ENCODE measurements at regions not wholly inside any gene's neighbourhood (a gene's known extent, or its start where the extent isn't known, plus 50 kb on each side); places are given as distances from the start of the nearest gene placed in this dataset.

- Histone ChIP-seq H4K12ac (ENCODE audit: low read depth, low read length) (no peak overlapping the region), H2AK5ac (ENCODE audit: low read length) (no peak overlapping the region), H3K18ac (ENCODE audit: low read length) (no peak overlapping the region), H3K4ac (ENCODE audit: low read depth, low read length) (no peak overlapping the region), H2BK120ac (ENCODE audit: insufficient read depth, low read length, poor library complexity) (no peak overlapping the region), H3K36me3 (ENCODE audit: control insufficient read depth in 1 of 2, insufficient read depth in 2 of 2, low read length in 2 of 2) (no peaks in the 10 kb centered on the region), H3K9ac (ENCODE audit: low read length) (no peak overlapping the region), H3K4me3 (ENCODE audit: low read depth, low read length) (no peak overlapping the region), H3K27ac (ENCODE audit: low read depth, low read length) (no peak overlapping the region), H3K4me1 (ENCODE audit: control insufficient read depth in 1 of 2, insufficient read depth in 2 of 2, low read length in 2 of 2) (no peaks in the 10 kb centered on the region), H3K14ac (ENCODE audit: low read length) (no peak overlapping the region), H2BK5ac (ENCODE audit: low read depth, low read length, poor library complexity) (no peak overlapping the region), H3K27me3 (ENCODE audit: insufficient read depth, low read length) (no peaks in the 10 kb centered on the region), H3K79me2 (ENCODE audit: control insufficient read depth, insufficient read depth, low read length, poor library complexity) (no peaks in the 10 kb centered on the region), H3K23ac (ENCODE audit: low read length) (no peak overlapping the region), H2AFZ (ENCODE audit: insufficient read depth, low read length, poor library complexity) (no peak overlapping the region), H2BK12ac (ENCODE audit: low read length) (no peak overlapping the region), H3K9me3 (ENCODE audit: insufficient read depth, low read depth, low read length) (no peaks in the 10 kb centered on the region), H4K91ac (ENCODE audit: low read depth, low read length) (no peak overlapping the region), H4K8ac (ENCODE audit: low read depth, low read length) (no peak overlapping the region), H3K79me1 (ENCODE audit: low read length) (no peaks in the 10 kb centered on the region), H3K4me2 (ENCODE audit: low read length) (no peak overlapping the region)
- no CpG with 5 or more reads among the region's 4 CpGs for whole genome bisulfite sequencing (ENCODE audit: extremely low coverage, insufficient coverage, insufficient read length)
- no peak for DNase-seq
Measured at GRCh38 chr9:28004900-28005299, 431.6 kb upstream of the C9orf72 start.

GRCh38 chr9:28005779-28006178 lies 432.5 kb upstream of the C9orf72 start:
- WGBS (ENCODE audit: extremely low coverage, insufficient coverage, insufficient read length): no CpG with 5 or more reads among the region's 1 CpG
- Histone ChIP-seq H4K8ac (ENCODE audit: low read depth, low read length) (no peak overlapping the region), H3K4me3 (ENCODE audit: low read depth, low read length) (no peak overlapping the region)

GRCh38 chr9:28007097-28007817 lies 434.0 kb upstream of the C9orf72 start:
- Histone ChIP-seq H3K4ac (ENCODE audit: low read depth, low read length) (no peak overlapping the region), H3K9me3 (ENCODE audit: insufficient read depth, low read depth, low read length) (no peaks in the 10 kb centered on the region), H3K36me3 (ENCODE audit: control insufficient read depth in 1 of 2, insufficient read depth in 2 of 2, low read length in 2 of 2) (no peaks in the 10 kb centered on the region), H3K79me2 (ENCODE audit: control insufficient read depth, insufficient read depth, low read length, poor library complexity) (no peaks in the 10 kb centered on the region), H3K27ac (ENCODE audit: low read depth, low read length) (no peak overlapping the region), H2BK12ac (ENCODE audit: low read length) (no peak overlapping the region), H3K4me2 (ENCODE audit: low read length) (no peak overlapping the region), H3K4me1 (ENCODE audit: control insufficient read depth in 1 of 2, insufficient read depth in 2 of 2, low read length in 2 of 2) (no peaks in the 10 kb centered on the region), H3K9ac (ENCODE audit: low read length) (no peak overlapping the region), H3K14ac (ENCODE audit: low read length) (no peak overlapping the region), H2BK120ac (ENCODE audit: insufficient read depth, low read length, poor library complexity) (no peak overlapping the region), H2AK5ac (ENCODE audit: low read length) (no peak overlapping the region), H3K4me3 (ENCODE audit: low read depth, low read length) (no peak overlapping the region), H3K18ac (ENCODE audit: low read length) (no peak overlapping the region), H2AFZ (ENCODE audit: insufficient read depth, low read length, poor library complexity) (no peak overlapping the region), H4K91ac (ENCODE audit: low read depth, low read length) (no peak overlapping the region), H3K27me3 (ENCODE audit: insufficient read depth, low read length) (no peaks in the 10 kb centered on the region), H3K23ac (ENCODE audit: low read length) (no peak overlapping the region), H2BK5ac (ENCODE audit: low read depth, low read length, poor library complexity) (no peak overlapping the region), H4K12ac (ENCODE audit: low read depth, low read length) (no peak overlapping the region), H4K8ac (ENCODE audit: low read depth, low read length) (no peak overlapping the region), H3K79me1 (ENCODE audit: low read length) (no peaks in the 10 kb centered on the region)
- WGBS (ENCODE audit: extremely low coverage, insufficient coverage, insufficient read length): no CpG with 5 or more reads among the region's 7 CpGs
- DNase-seq: no peak

More at GRCh38 chr9:28005779-28006178, 432.5 kb upstream of the C9orf72 start:
- Histone ChIP-seq H3K9me3 (ENCODE audit: insufficient read depth, low read depth, low read length) (no peaks in the 10 kb centered on the region), H4K12ac (ENCODE audit: low read depth, low read length) (no peak overlapping the region), H3K4ac (ENCODE audit: low read depth, low read length) (no peak overlapping the region), H3K4me2 (ENCODE audit: low read length) (no peak overlapping the region), H4K91ac (ENCODE audit: low read depth, low read length) (no peak overlapping the region), H3K23ac (ENCODE audit: low read length) (no peak overlapping the region), H3K79me2 (ENCODE audit: control insufficient read depth, insufficient read depth, low read length, poor library complexity) (no peaks in the 10 kb centered on the region), H2BK12ac (ENCODE audit: low read length) (no peak overlapping the region), H2BK5ac (ENCODE audit: low read depth, low read length, poor library complexity) (no peak overlapping the region), H3K18ac (ENCODE audit: low read length) (no peak overlapping the region), H3K9ac (ENCODE audit: low read length) (no peak overlapping the region), H2BK120ac (ENCODE audit: insufficient read depth, low read length, poor library complexity) (no peak overlapping the region), H2AFZ (ENCODE audit: insufficient read depth, low read length, poor library complexity) (no peak overlapping the region), H3K14ac (ENCODE audit: low read length) (no peak overlapping the region), H3K36me3 (ENCODE audit: control insufficient read depth in 1 of 2, insufficient read depth in 2 of 2, low read length in 2 of 2) (no peaks in the 10 kb centered on the region), H3K4me1 (ENCODE audit: control insufficient read depth in 1 of 2, insufficient read depth in 2 of 2, low read length in 2 of 2) (no peaks in the 10 kb centered on the region), H3K27me3 (ENCODE audit: insufficient read depth, low read length) (no peaks in the 10 kb centered on the region), H3K27ac (ENCODE audit: low read depth, low read length) (no peak overlapping the region), H3K79me1 (ENCODE audit: low read length) (no peaks in the 10 kb centered on the region), H2AK5ac (ENCODE audit: low read length) (no peak overlapping the region)
- no peak for DNase-seq

- Histone ChIP-seq H4K8ac (ENCODE audit: low read depth, low read length) (no peak overlapping the region), H2BK12ac (ENCODE audit: low read length) (no peak overlapping the region)
Measured at GRCh38 chr9:28014212-28014611, 440.9 kb upstream of the C9orf72 start.

More at GRCh38 chr9:28014212-28014611, 440.9 kb upstream of the C9orf72 start:
- no peak overlapping the region for H2AFZ ChIP-seq (ENCODE audit: insufficient read depth, low read length, poor library complexity)
- H3K79me2 ChIP-seq (ENCODE audit: control insufficient read depth, insufficient read depth, low read length, poor library complexity): no peaks in the 10 kb centered on the region
- H4K91ac ChIP-seq (ENCODE audit: low read depth, low read length): no peak overlapping the region
- no peak overlapping the region for H2BK120ac ChIP-seq (ENCODE audit: insufficient read depth, low read length, poor library complexity)
- H3K79me1 ChIP-seq (ENCODE audit: low read length): no peaks in the 10 kb centered on the region
- no peak overlapping the region for H4K12ac ChIP-seq (ENCODE audit: low read depth, low read length)
- no peak overlapping the region for H3K4ac ChIP-seq (ENCODE audit: low read depth, low read length)
- no peak overlapping the region for H3K4me3 ChIP-seq (ENCODE audit: low read depth, low read length)
- no peak overlapping the region for H2BK5ac ChIP-seq (ENCODE audit: low read depth, low read length, poor library complexity)
- H3K36me3 ChIP-seq (ENCODE audit: control insufficient read depth in 1 of 2, insufficient read depth in 2 of 2, low read length in 2 of 2): no peaks in the 10 kb centered on the region
- no peak overlapping the region for H3K27ac ChIP-seq (ENCODE audit: low read depth, low read length)
- DNase-seq: no peak
- no peak overlapping the region for H3K9ac ChIP-seq (ENCODE audit: low read length)
- H3K23ac ChIP-seq (ENCODE audit: low read length): no peak overlapping the region
- no peak overlapping the region for H3K4me2 ChIP-seq (ENCODE audit: low read length)
- no peak overlapping the region for H3K18ac ChIP-seq (ENCODE audit: low read length)
- H2AK5ac ChIP-seq (ENCODE audit: low read length): no peak overlapping the region
- no peaks in the 10 kb centered on the region for H3K4me1 ChIP-seq (ENCODE audit: control insufficient read depth in 1 of 2, insufficient read depth in 2 of 2, low read length in 2 of 2)
- H3K9me3 ChIP-seq (ENCODE audit: insufficient read depth, low read depth, low read length): no peaks in the 10 kb centered on the region
- H3K27me3 ChIP-seq (ENCODE audit: insufficient read depth, low read length): no peaks in the 10 kb centered on the region
- no peak overlapping the region for H3K14ac ChIP-seq (ENCODE audit: low read length)
